AG04449 (cell line): ENCODE measurements at regions not wholly inside any gene's neighbourhood (a gene's known extent, or its start where the extent isn't known, plus 50 kb on each side); places are given as distances from the start of the nearest gene placed in this dataset.

Experiments used
- CTCF ChIA-PET: fragments of 350-600 bp; formaldehyde crosslinking; extraction: SDS; loops from one replicate; lab custom pipeline; 2021; ENCODE audit warnings: antibody characterized with exemption; lab: Yijun Ruan, JAX
- POLR2A ChIA-PET: fragments of 400-600, 350-600 bp; formaldehyde crosslinking; extraction: SDS; loops from one replicate; lab custom pipeline; 2020; ENCODE audit warnings: antibody characterized with exemption, inconsistent platforms; lab: Yijun Ruan, JAX
- DNase-seq: peaks from one replicate; pipeline ENCODE4 v3.0.0-alpha.2; 2010; ENCODE audit warnings: low read depth, low spot score
- H3K4me3 ChIP-seq: 2 replicates; pipeline ENCODE4 v1.5.1; 2011; ENCODE audit warnings: low read depth, mild to moderate bottlenecking, control low read depth, low read length
- TF ChIP-seq, protein P1 (sequence below): IDR thresholded peaks from one replicate; pipeline ENCODE4 v1.5.1; 2011; ENCODE audit warnings: mild to moderate bottlenecking, moderate library complexity, low read length, control low read depth, inconsistent platforms; ENCODE audit not compliant: insufficient read depth; ENCODE audit errors: missing control alignments

DNA sequence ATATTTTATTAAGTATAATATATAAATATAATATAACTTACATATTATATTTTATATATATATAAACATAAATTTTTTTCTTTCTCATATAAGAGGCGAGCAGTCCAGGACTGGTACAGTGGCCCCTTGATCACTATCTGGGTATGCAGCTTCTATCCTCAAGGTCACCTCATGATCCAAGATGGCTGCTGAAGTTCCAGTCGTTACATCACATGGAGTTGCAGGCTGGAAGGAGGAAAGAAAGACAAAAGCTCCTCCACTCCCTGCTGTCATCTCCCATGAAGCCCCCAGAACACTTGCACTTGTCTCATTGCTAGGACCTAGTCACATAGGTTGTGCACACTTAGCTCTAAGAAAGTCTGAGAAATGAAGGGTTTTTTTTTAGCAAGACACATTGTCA is 145.1 kb upstream of the SLC1A4 start:
- CTCF ChIA-PET = interaction anchor here (1.3 kb wide), 1 partner anchor 192 kb away, joined by 3 read pairs; no protein-coding TSS in a partner anchor
- TF ChIP-seq, protein P1, sequence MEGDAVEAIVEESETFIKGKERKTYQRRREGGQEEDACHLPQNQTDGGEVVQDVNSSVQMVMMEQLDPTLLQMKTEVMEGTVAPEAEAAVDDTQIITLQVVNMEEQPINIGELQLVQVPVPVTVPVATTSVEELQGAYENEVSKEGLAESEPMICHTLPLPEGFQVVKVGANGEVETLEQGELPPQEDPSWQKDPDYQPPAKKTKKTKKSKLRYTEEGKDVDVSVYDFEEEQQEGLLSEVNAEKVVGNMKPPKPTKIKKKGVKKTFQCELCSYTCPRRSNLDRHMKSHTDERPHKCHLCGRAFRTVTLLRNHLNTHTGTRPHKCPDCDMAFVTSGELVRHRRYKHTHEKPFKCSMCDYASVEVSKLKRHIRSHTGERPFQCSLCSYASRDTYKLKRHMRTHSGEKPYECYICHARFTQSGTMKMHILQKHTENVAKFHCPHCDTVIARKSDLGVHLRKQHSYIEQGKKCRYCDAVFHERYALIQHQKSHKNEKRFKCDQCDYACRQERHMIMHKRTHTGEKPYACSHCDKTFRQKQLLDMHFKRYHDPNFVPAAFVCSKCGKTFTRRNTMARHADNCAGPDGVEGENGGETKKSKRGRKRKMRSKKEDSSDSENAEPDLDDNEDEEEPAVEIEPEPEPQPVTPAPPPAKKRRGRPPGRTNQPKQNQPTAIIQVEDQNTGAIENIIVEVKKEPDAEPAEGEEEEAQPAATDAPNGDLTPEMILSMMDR = no peak
- POLR2A ChIA-PET = no interaction called here

GRCh38 chr2:64845273-64845905 is 143.8 kb upstream of the SLC1A4 start:
- ChIA-PET CTCF (interaction anchor here (1.3 kb wide), 1 partner anchor 194 kb away, joined by 3 read pairs; no protein-coding TSS in a partner anchor), POLR2A (no interaction called here)
- TF ChIP-seq, protein P1 = no peak
- no peak for DNase-seq
- no peak overlapping the region for H3K4me3 ChIP-seq

More for the DNA sequence above, 145.1 kb upstream of the SLC1A4 start:
- H3K4me3 ChIP-seq = no peak overlapping the region
- DNase-seq = no peak

DNA sequence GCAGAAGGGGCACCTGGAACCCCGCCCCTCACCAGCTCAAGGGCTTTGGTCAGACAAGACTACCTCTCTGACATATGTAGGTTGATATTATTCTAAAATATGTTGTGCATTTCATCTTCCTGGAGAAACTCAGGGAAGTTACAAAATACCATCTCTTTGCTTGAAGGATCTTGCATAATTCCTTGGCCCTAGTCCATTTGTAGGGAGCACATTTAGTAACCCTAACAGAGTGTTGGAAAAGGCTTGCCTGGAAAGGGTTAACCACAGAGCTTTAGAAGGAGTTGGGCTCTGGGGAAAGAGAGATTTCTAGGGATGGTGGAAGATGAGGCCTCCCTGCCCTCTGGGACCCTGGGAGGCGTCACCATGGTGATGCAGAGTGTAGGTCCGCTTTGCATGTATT is 143.0 kb upstream of the SLC1A4 start:
- H3K4me3 ChIP-seq = no peak overlapping the region
- TF ChIP-seq, protein P1 = no peak
- DNase-seq = no peak
- ChIA-PET CTCF (no interaction called here), POLR2A (no interaction called here)

DNA sequence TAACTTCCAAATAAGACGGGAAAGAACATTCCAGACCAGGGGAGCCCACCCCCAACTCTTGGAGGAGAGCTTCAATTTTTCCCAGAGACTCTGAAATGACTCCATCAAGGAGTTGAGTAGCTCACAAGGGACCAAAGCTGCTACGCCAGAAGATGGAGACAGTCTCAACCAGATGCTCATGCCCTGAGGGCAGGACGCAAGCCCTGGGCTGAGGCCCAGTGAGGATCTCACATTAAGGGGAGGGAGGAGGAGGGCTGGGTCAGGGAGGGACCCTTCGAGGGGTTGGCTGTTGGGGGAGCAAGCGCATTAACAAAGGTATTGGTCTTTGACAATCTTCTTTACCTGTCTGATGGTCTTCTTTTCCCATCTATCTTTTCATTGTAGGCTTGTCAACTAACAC is 141.3 kb upstream of the SLC1A4 start:
- H3K4me3 ChIP-seq = no peak overlapping the region
- DNase-seq = no peak
- POLR2A ChIA-PET = interaction anchor here (1.5 kb wide), 1 partner anchor 11 kb away, joined by 5 read pairs; no protein-coding TSS in a partner anchor
- CTCF ChIA-PET = interaction anchor here (1.0 to 1.5 kb wide), 2 partner anchors 11 to 22 kb away, joined by 3 read pairs; no protein-coding TSS in a partner anchor
- TF ChIP-seq, protein P1 = no peak

DNA sequence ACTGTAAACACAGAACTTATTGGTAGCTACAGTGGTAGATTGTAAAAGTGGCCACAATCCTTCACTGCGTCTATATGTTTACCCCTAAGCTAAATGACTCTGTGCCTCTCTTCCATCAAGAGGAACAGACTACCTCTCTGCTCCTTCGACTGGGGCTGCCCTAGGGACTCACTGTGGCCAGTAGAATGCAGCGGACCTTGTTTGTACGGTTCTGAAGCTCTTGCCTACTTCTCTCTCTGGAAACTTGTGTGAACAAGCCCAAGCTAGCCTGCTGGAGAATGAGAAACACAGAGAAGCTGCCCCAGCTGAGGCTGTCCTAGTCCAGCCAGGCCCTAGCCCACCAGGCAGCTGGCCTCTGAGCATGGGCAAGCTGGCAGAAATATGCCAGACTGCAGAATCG is 140.8 kb upstream of the SLC1A4 start:
- H3K4me3 ChIP-seq = no peak overlapping the region
- CTCF ChIA-PET = interaction anchor here (0.8 to 1.5 kb wide), 4 partner anchors 11 to 200 kb away, joined by 3 read pairs; no protein-coding TSS in a partner anchor

GRCh38 chr2:64848945-64849344 is 140.3 kb upstream of the SLC1A4 start:
- POLR2A ChIA-PET = no interaction called here
- CTCF ChIA-PET = interaction anchor here (0.8 to 1.5 kb wide), 4 partner anchors 10 to 201 kb away, joined by 3 read pairs; no protein-coding TSS in a partner anchor
- TF ChIP-seq, protein P1 = no peak
- no peak overlapping the region for H3K4me3 ChIP-seq
- DNase-seq = no peak

More for the DNA sequence above, 140.8 kb upstream of the SLC1A4 start:
- TF ChIP-seq, protein P1 = no peak
- no peak for DNase-seq
- POLR2A ChIA-PET = interaction anchor here (1.5 kb wide), 1 partner anchor 11 kb away, joined by 5 read pairs; no protein-coding TSS in a partner anchor
